Naive thymus-derived CD4-positive, alpha-beta T cell (primary cell): ENCODE measurements at regions not wholly inside any gene's neighbourhood (a gene's known extent, or its start where the extent isn't known, plus 50 kb on each side); places are given as distances from the start of the nearest gene placed in this dataset.

Source experiments
- ATAC-seq: fragments of 150-1000 bp; cut with Tn5 transposase; 2 replicates; pipeline ENCODE4 v1.10.0; 2021; ENCODE audit warnings: mild to moderate bottlenecking, moderate library complexity
- CTCF ChIA-PET: fragments of 350-600 bp; sonication (Branson Sonifier 250); formaldehyde crosslinking; loops from one replicate; lab custom pipeline; 2021; ENCODE audit warnings: antibody characterized with exemption; lab: Charles Lee
- POLR2A ChIA-PET: fragments of 350-600 bp; sonication (Branson Sonifier 250); formaldehyde crosslinking; loops from one replicate; lab custom pipeline; 2021; ENCODE audit warnings: antibody characterized with exemption, inconsistent platforms; lab: Charles Lee
- DNase-seq, 9 donors: peaks; one replicate each; pipeline versions ENCODE4 v3.0.0 to v3.0.0-alpha.2; 2020 to 2022; ENCODE audit warnings: mixed read lengths in 1 of 9
- H3K27ac ChIP-seq: one replicate; pipeline ENCODE4 v1.7.0; 2013; ENCODE audit warnings: mild to moderate bottlenecking, low read depth, low read length, moderate library complexity
- H3K27me3 ChIP-seq, 2 donors: one replicate each; pipeline ENCODE4 v1.7.0; 2013; ENCODE audit warnings: low read length in 2 of 2, mild to moderate bottlenecking in 2 of 2, moderate library complexity in 2 of 2; ENCODE audit not compliant: control insufficient read depth in 2 of 2, insufficient read depth in 2 of 2
- H3K36me3 ChIP-seq, 3 experiments: 1 replicate in 2 of 3; 2 replicates in 1 of 3; pipeline ENCODE4 v1.7.0; 2013; ENCODE audit warnings: low read length in 3 of 3, mild to moderate bottlenecking in 3 of 3, moderate library complexity in 1 of 3; ENCODE audit not compliant: insufficient read depth in 3 of 3, control insufficient read depth in 2 of 3
- H3K4me1 ChIP-seq, 2 donors: one replicate each; pipeline ENCODE4 v1.7.0; 2013; ENCODE audit warnings: low read length in 2 of 2, mild to moderate bottlenecking in 2 of 2, moderate library complexity in 1 of 2; ENCODE audit not compliant: control insufficient read depth in 2 of 2, insufficient read depth in 2 of 2
- H3K4me3 ChIP-seq: 2 replicates; pipeline ENCODE4 v1.7.0; 2013; ENCODE audit warnings: mild to moderate bottlenecking, low read length
- H3K9me3 ChIP-seq, 3 experiments: 1 replicate in 2 of 3; 2 replicates in 1 of 3; pipeline ENCODE4 v1.7.0; 2013; ENCODE audit warnings: low read length in 3 of 3; ENCODE audit not compliant: control insufficient read depth in 2 of 3
- H3K27ac Mint-ChIP-seq, 9 donors: one replicate each; pipeline ENCODE4 v1.8.0; 2020 to 2022; ENCODE audit warnings: mixed read lengths in 9 of 9, mild to moderate bottlenecking in 8 of 9, moderate library complexity in 5 of 9, inconsistent platforms in 2 of 9
- H3K27me3 Mint-ChIP-seq, 5 donors: one replicate each; pipeline ENCODE4 v1.8.0; 2021 to 2022; ENCODE audit warnings: mixed read lengths in 5 of 5, mild to moderate bottlenecking in 1 of 5
- H3K36me3 Mint-ChIP-seq, 5 donors: one replicate each; pipeline ENCODE4 v1.8.0; 2020 to 2022; ENCODE audit warnings: mixed read lengths in 5 of 5, mild to moderate bottlenecking in 3 of 5, inconsistent platforms in 1 of 5
- H3K4me1 Mint-ChIP-seq, 7 donors: one replicate each; pipeline ENCODE4 v1.8.0; 2020 to 2022; ENCODE audit warnings: mixed read lengths in 7 of 7, mild to moderate bottlenecking in 3 of 7, inconsistent platforms in 1 of 7
- H3K4me3 Mint-ChIP-seq, 10 donors: one replicate each; pipeline ENCODE4 v1.8.0; 2020 to 2022; ENCODE audit warnings: mild to moderate bottlenecking in 10 of 10, mixed read lengths in 10 of 10, moderate library complexity in 6 of 10, inconsistent platforms in 2 of 10
- H3K9me3 Mint-ChIP-seq, 11 donors: one replicate each; pipeline ENCODE4 v1.8.0; 2020 to 2022; ENCODE audit warnings: mixed read lengths in 11 of 11, mild to moderate bottlenecking in 4 of 11, inconsistent platforms in 1 of 11, moderate library complexity in 1 of 11
- intact Hi-C, 2 donors: fragments of 100-400 bp; cut with micrococcal nuclease; formaldehyde crosslinking; loops; one replicate each; pipeline ENCODE4 v1.15.1; 2023

DNA sequence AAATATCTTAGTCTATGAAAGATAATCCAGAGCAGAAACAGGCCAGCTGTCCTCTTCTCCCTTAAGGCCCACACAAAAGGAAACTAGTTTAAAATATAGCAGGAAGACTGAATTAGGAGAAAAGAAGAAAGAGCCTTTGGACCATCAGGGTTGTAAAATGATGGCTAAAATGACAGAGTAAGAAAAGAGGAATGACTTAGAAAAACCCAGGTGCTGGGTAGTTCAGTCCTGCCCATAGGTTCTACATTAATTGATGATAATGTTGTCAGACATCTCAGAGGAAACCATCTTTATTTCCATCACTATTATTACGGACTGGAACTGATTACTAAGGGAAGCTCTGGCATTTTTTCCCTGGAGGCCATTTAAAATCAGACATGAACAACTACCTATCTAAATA is 142.8 kb upstream of the STT3B start:
- no peaks in the 10 kb centered on the region for H3K27me3 ChIP-seq
- no peak overlapping the region for H3K27ac ChIP-seq

GRCh38 chr3:31390466-31390865 is 142.3 kb upstream of the STT3B start:
- H3K4me1 Mint-ChIP-seq: peaks cover 10 to 19% (median 15%) of the 10 kb centered on the region in 7 donors
- ATAC-seq: no peak
- CTCF ChIA-PET: no interaction called here

More for the DNA sequence above, 142.8 kb upstream of the STT3B start:
- no peak overlapping the region for H3K27ac Mint-ChIP-seq
- H3K4me3 Mint-ChIP-seq: no peak overlapping the region
- H3K27me3 Mint-ChIP-seq: no peaks in the 10 kb centered on the region
- POLR2A ChIA-PET: interaction anchor here (0.6 kb wide), 1 partner anchor 44 kb away, joined by 4 read pairs; no protein-coding TSS in a partner anchor
- H3K9me3 ChIP-seq: peaks cover 0 to 7% (median 0%) of the 10 kb centered on the region in 3 experiments
- H3K9me3 Mint-ChIP-seq: peaks cover 0 to 18% (median 9%) of the 10 kb centered on the region in 11 donors
- no peaks in the 10 kb centered on the region for H3K36me3 ChIP-seq
- CTCF ChIA-PET: no interaction called here
- no peaks in the 10 kb centered on the region for H3K4me1 ChIP-seq
- ATAC-seq (no peak), DNase-seq (no peak)
- peaks cover 10 to 19% (median 15%) of the 10 kb centered on the region in 7 donors for H3K4me1 Mint-ChIP-seq
- intact Hi-C loops: loop anchor here in 1 of 2 donors (5.0 to 10.0 kb wide), 2 partner anchors 75 to 142 kb away; partner anchors contain the start of gene STT3B
- H3K4me3 ChIP-seq: no peak overlapping the region
- H3K36me3 Mint-ChIP-seq: peaks cover 0 to 11% (median 9%) of the 10 kb centered on the region in 5 donors

GRCh38 chr3:31391150-31391549 is 141.6 kb upstream of the STT3B start:
- H3K36me3 ChIP-seq: no peaks in the 10 kb centered on the region
- H3K36me3 Mint-ChIP-seq: peaks cover 0 to 11% (median 9%) of the 10 kb centered on the region in 5 donors
- H3K9me3 ChIP-seq: peaks cover 0 to 7% (median 0%) of the 10 kb centered on the region in 3 experiments
- H3K27me3 ChIP-seq: no peaks in the 10 kb centered on the region
- no peak for DNase-seq
- no peak overlapping the region for H3K4me3 ChIP-seq
- H3K9me3 Mint-ChIP-seq: peaks cover 0 to 17% (median 9%) of the 10 kb centered on the region in 11 donors
- H3K4me1 ChIP-seq: no peaks in the 10 kb centered on the region
- no peak overlapping the region for H3K4me3 Mint-ChIP-seq
- H3K27ac ChIP-seq: no peak overlapping the region
- intact Hi-C loops: loop anchor here in 1 of 2 donors (5.0 to 10.0 kb wide), 2 partner anchors 74 to 141 kb away; partner anchors contain the start of gene STT3B
- POLR2A ChIA-PET: interaction anchor here (0.7 kb wide), 1 partner anchor 53 kb away, joined by 3 read pairs; no protein-coding TSS in a partner anchor
- H3K27me3 Mint-ChIP-seq: no peaks in the 10 kb centered on the region
- H3K27ac Mint-ChIP-seq: no peak overlapping the region
- peaks cover 10 to 19% (median 15%) of the 10 kb centered on the region in 7 donors for H3K4me1 Mint-ChIP-seq
- CTCF ChIA-PET: no interaction called here
- ATAC-seq: no peak

More at GRCh38 chr3:31390466-31390865, 142.3 kb upstream of the STT3B start:
- POLR2A ChIA-PET: interaction anchor here (0.6 to 0.7 kb wide), 2 partner anchors 44 to 54 kb away, joined by 3 to 4 read pairs; no protein-coding TSS in a partner anchor
- H3K27ac ChIP-seq: no peak overlapping the region
- H3K36me3 ChIP-seq: no peaks in the 10 kb centered on the region
- Mint-ChIP-seq H3K27me3 (no peaks in the 10 kb centered on the region), H3K9me3 (peaks cover 0 to 18% (median 9%) of the 10 kb centered on the region in 11 donors), H3K4me3 (no peak overlapping the region), H3K27ac (peak overlapping the region in 1 of 9 donors; percentile 13), H3K36me3 (peaks cover 0 to 11% (median 9%) of the 10 kb centered on the region in 5 donors)
- no peak overlapping the region for H3K4me3 ChIP-seq
- H3K27me3 ChIP-seq: no peaks in the 10 kb centered on the region
- H3K9me3 ChIP-seq: peaks cover 0 to 7% (median 0%) of the 10 kb centered on the region in 3 experiments
- no peak for DNase-seq
- H3K4me1 ChIP-seq: no peaks in the 10 kb centered on the region
- intact Hi-C loops: loop anchor here in 1 of 2 donors (5.0 to 10.0 kb wide), 2 partner anchors 74 to 142 kb away; partner anchors contain the start of gene STT3B

- Mint-ChIP-seq H3K27ac (peak overlapping the region in 3 of 9 donors; percentile 13 to 52 (median 25)), H3K27me3 (no peaks in the 10 kb centered on the region), H3K4me1 (peaks cover 10 to 19% (median 15%) of the 10 kb centered on the region in 7 donors), H3K4me3 (peak overlapping the region in 3 of 10 donors; percentile 3 to 11 (median 3)), H3K9me3 (peaks cover 0 to 4% (median 1%) of the 10 kb centered on the region in 11 donors), H3K36me3 (peaks cover 0 to 3% (median 0%) of the 10 kb centered on the region in 5 donors)
- CTCF ChIA-PET: no interaction called here
- Histone ChIP-seq H3K4me3 (no peak overlapping the region), H3K4me1 (no peaks in the 10 kb centered on the region), H3K36me3 (no peaks in the 10 kb centered on the region), H3K27me3 (no peaks in the 10 kb centered on the region), H3K9me3 (no peaks in the 10 kb centered on the region), H3K27ac (no peak overlapping the region)
- POLR2A ChIA-PET: no interaction called here
- ATAC-seq (no peak), DNase-seq (peak in 5 of 9 donors; percentile 3 to 17 (median 8))
- intact Hi-C loops: loop anchor here in 1 of 2 donors (5.0 to 10.0 kb wide), 2 partner anchors 72 to 140 kb away; partner anchors contain the start of gene STT3B
These were observed 140.2 kb upstream of the STT3B start for GRCh38 chr3:31392568-31392967.

- intact Hi-C loops: loop anchor here in 1 of 2 donors (10.0 kb wide), 1 partner anchor 66 kb away; no protein-coding TSS in a partner anchor
- Histone ChIP-seq H3K27ac (no peak overlapping the region), H3K9me3 (no peaks in the 10 kb centered on the region), H3K27me3 (no peaks in the 10 kb centered on the region), H3K36me3 (no peaks in the 10 kb centered on the region), H3K4me1 (peaks cover 4 to 8% of the 10 kb centered on the region in 2 donors), H3K4me3 (no peak overlapping the region)
- Mint-ChIP-seq H3K36me3 (peaks cover 0 to 11% (median 0%) of the 10 kb centered on the region in 5 donors), H3K9me3 (peaks cover 0 to 18% (median 0%) of the 10 kb centered on the region in 11 donors), H3K4me3 (peak overlapping the region in 7 of 10 donors; percentile 0 to 18 (median 4)), H3K27ac (peak overlapping the region in 3 of 9 donors; percentile 0 to 22 (median 2)), H3K27me3 (no peaks in the 10 kb centered on the region), H3K4me1 (peaks cover 14 to 41% (median 32%) of the 10 kb centered on the region in 7 donors)
- peak; percentile 60 for ATAC-seq
- POLR2A ChIA-PET: no interaction called here
- CTCF ChIA-PET: no interaction called here
- DNase-seq: peak in 4 of 9 donors; percentile 8 to 33 (median 22)
These were observed 133.5 kb upstream of the STT3B start for GRCh38 chr3:31399271-31399670.

- peak; percentile 57 for ATAC-seq
- Mint-ChIP-seq H3K9me3 (peaks cover 0 to 14% (median 0%) of the 10 kb centered on the region in 11 donors), H3K4me1 (peaks cover 18 to 46% (median 39%) of the 10 kb centered on the region in 7 donors)
These were observed 130.6 kb upstream of the STT3B start for GRCh38 chr3:31402117-31402516.

More at GRCh38 chr3:31402117-31402516, 130.6 kb upstream of the STT3B start:
- Histone ChIP-seq H3K9me3 (no peaks in the 10 kb centered on the region), H3K36me3 (no peaks in the 10 kb centered on the region), H3K4me1 (peaks cover 4 to 8% of the 10 kb centered on the region in 2 donors), H3K27me3 (no peaks in the 10 kb centered on the region), H3K4me3 (no peak overlapping the region), H3K27ac (no peak overlapping the region)
- Mint-ChIP-seq H3K27ac (no peak overlapping the region), H3K36me3 (peaks cover 0 to 11% (median 0%) of the 10 kb centered on the region in 5 donors), H3K4me3 (no peak overlapping the region), H3K27me3 (no peaks in the 10 kb centered on the region)
- CTCF ChIA-PET: interaction anchor here (0.7 kb wide), 1 partner anchor 43 kb away, joined by 3 read pairs; no protein-coding TSS in a partner anchor
- POLR2A ChIA-PET: no interaction called here
- DNase-seq: no peak
- intact Hi-C loops: no loop called here
